Astrocyte (in vitro differentiated cells and primary cell): ENCODE measurements at regions not wholly inside any gene's neighbourhood (a gene's known extent, or its start where the extent isn't known, plus 50 kb on each side); places are given as distances from the start of the nearest gene placed in this dataset.

Source experiments
- DNase-seq: peaks from one replicate; pipeline ENCODE4 v3.0.0-alpha.2; 2010; ENCODE audit warnings: low read depth
- FAIRE-seq: peaks from 2 replicates; lab custom pipeline; 2011; peaks lifted over from hg19 to GRCh38; lab: Jason Lieb, UNC
- H2AFZ ChIP-seq: 2 replicates; pipeline ENCODE4 v1.6.0; 2012; ENCODE audit warnings: low read depth, low read length, inconsistent platforms
- H3K27ac ChIP-seq: 2 replicates; pipeline ENCODE4 v1.5.1; 2011; ENCODE audit warnings: low read depth, low read length, inconsistent platforms
- H3K27me3 ChIP-seq: 2 replicates; pipeline ENCODE4 v1.6.0; 2011; ENCODE audit warnings: low read length, inconsistent platforms; ENCODE audit not compliant: insufficient read depth
- H3K36me3 ChIP-seq: 2 replicates; pipeline ENCODE4 v1.5.1; 2011; ENCODE audit warnings: low read length, inconsistent platforms; ENCODE audit not compliant: insufficient read depth
- H3K4me1 ChIP-seq: 2 replicates; pipeline ENCODE4 v1.5.1; 2011; ENCODE audit warnings: low read length, inconsistent platforms; ENCODE audit not compliant: insufficient read depth
- H3K4me2 ChIP-seq: 2 replicates; pipeline ENCODE4 v1.6.0; 2012; ENCODE audit warnings: low read length, inconsistent platforms
- H3K4me3 ChIP-seq: 2 replicates; pipeline ENCODE4 v1.5.1; 2011; ENCODE audit warnings: low read depth, mild to moderate bottlenecking, low read length, inconsistent platforms; ENCODE audit not compliant: insufficient read depth
- H3K79me2 ChIP-seq: 2 replicates; pipeline ENCODE4 v1.6.0; 2012; ENCODE audit warnings: mild to moderate bottlenecking, low read length, inconsistent platforms; ENCODE audit not compliant: insufficient read depth
- H3K9ac ChIP-seq: 2 replicates; pipeline ENCODE4 v1.6.0; 2012; ENCODE audit warnings: mild to moderate bottlenecking, low read length, inconsistent platforms
- H3K9me3 ChIP-seq: 2 replicates; pipeline ENCODE4 v1.5.1; 2012; ENCODE audit warnings: low read depth, mild to moderate bottlenecking, low read length, inconsistent platforms; ENCODE audit not compliant: insufficient read depth
- H4K20me1 ChIP-seq: 2 replicates; pipeline ENCODE4 v1.6.0; 2012; ENCODE audit warnings: low read length, inconsistent platforms; ENCODE audit not compliant: insufficient read depth
- H3K27ac Mint-ChIP-seq: one replicate; pipeline ENCODE4 v1.8.0; 2021; ENCODE audit warnings: mild to moderate bottlenecking, mixed read lengths; ENCODE audit not compliant: unreplicated experiment
- H3K27me3 Mint-ChIP-seq: one replicate; pipeline ENCODE4 v1.8.0; 2021; ENCODE audit warnings: low read depth, mixed read lengths; ENCODE audit not compliant: unreplicated experiment
- H3K36me3 Mint-ChIP-seq: one replicate; pipeline ENCODE4 v1.8.0; 2021; ENCODE audit warnings: low read depth, mixed read lengths; ENCODE audit not compliant: unreplicated experiment
- H3K4me1 Mint-ChIP-seq: one replicate; pipeline ENCODE4 v1.8.0; 2021; ENCODE audit warnings: low read depth, mixed read lengths; ENCODE audit not compliant: unreplicated experiment
- H3K4me3 Mint-ChIP-seq: one replicate; pipeline ENCODE4 v1.8.0; 2021; ENCODE audit warnings: mild to moderate bottlenecking, moderate library complexity, mixed read lengths; ENCODE audit not compliant: unreplicated experiment
- H3K9me3 Mint-ChIP-seq: one replicate; pipeline ENCODE4 v1.8.0; 2021; ENCODE audit warnings: mild to moderate bottlenecking, mixed read lengths; ENCODE audit not compliant: unreplicated experiment
- EZH2 ChIP-seq: IDR thresholded peaks from 2 replicates; pipeline ENCODE4 v1.6.1; 2012; ENCODE audit warnings: mild to moderate bottlenecking, low read length, inconsistent platforms; ENCODE audit not compliant: insufficient read depth
- TF ChIP-seq, protein P1 (sequence below): IDR thresholded peaks from 2 replicates; pipeline ENCODE4 v1.5.1; 2011; ENCODE audit warnings: low read depth, mild to moderate bottlenecking, inconsistent platforms, low read length, moderate library complexity; ENCODE audit not compliant: insufficient read depth

DNA sequence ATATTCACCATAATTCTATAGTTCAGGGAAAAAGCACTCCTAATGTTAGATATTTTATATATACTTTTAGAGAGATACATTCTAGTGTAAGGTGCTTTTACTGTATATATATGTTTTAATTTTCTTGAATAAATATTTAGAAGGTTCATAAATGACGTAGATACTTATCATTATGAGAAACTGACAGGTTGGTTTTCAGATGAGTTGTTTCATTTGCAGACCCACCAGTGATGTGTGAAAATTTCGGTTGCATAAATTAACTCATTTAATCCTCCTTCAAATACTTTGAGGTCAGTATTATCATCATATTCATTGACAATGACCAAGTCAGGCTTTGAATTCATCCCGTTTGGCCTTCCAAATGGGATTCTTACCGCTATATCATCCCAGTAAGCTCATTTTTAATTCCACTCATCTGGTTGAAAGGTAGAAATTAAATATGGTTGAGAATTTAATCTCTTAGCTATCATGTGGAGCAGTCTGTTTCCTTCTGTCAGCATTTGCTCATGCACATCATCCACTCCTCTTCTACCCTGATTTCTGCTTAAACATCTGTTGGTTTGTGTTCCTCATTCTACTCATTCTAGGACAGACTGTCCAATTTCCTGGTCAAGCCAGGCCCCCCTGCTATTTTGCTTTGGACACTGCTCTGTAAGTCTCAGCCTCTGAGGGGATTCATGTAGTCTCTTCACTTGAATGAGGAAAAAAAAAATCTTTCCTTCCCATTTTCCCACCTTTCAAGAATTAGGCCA, 1156.6 kb downstream of the PLA2G4A start:
- Histone ChIP-seq H3K9me3 (no peaks in the 10 kb centered on the region), H3K27ac (no peak overlapping the region), H3K4me1 (no peaks in the 10 kb centered on the region), H3K79me2 (no peaks in the 10 kb centered on the region), H2AFZ (no peak overlapping the region), H3K4me2 (no peak overlapping the region), H3K36me3 (no peaks in the 10 kb centered on the region), H4K20me1 (no peaks in the 10 kb centered on the region), H3K4me3 (no peak overlapping the region), H3K27me3 (no peaks in the 10 kb centered on the region), H3K9ac (no peak overlapping the region)
- FAIRE-seq (no peak), DNase-seq (no peak)
- no peak overlapping the region for H3K27ac Mint-ChIP-seq
- no peaks in the 10 kb centered on the region for H3K27me3 Mint-ChIP-seq
- no peak for TF ChIP-seq EZH2
- TF ChIP-seq, protein P1, sequence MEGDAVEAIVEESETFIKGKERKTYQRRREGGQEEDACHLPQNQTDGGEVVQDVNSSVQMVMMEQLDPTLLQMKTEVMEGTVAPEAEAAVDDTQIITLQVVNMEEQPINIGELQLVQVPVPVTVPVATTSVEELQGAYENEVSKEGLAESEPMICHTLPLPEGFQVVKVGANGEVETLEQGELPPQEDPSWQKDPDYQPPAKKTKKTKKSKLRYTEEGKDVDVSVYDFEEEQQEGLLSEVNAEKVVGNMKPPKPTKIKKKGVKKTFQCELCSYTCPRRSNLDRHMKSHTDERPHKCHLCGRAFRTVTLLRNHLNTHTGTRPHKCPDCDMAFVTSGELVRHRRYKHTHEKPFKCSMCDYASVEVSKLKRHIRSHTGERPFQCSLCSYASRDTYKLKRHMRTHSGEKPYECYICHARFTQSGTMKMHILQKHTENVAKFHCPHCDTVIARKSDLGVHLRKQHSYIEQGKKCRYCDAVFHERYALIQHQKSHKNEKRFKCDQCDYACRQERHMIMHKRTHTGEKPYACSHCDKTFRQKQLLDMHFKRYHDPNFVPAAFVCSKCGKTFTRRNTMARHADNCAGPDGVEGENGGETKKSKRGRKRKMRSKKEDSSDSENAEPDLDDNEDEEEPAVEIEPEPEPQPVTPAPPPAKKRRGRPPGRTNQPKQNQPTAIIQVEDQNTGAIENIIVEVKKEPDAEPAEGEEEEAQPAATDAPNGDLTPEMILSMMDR, result no peak
- peaks cover 4% of the 10 kb centered on the region for H3K4me1 Mint-ChIP-seq
- H3K36me3 Mint-ChIP-seq, result no peaks in the 10 kb centered on the region
- no peaks in the 10 kb centered on the region for H3K9me3 Mint-ChIP-seq
- no peak overlapping the region for H3K4me3 Mint-ChIP-seq

DNA sequence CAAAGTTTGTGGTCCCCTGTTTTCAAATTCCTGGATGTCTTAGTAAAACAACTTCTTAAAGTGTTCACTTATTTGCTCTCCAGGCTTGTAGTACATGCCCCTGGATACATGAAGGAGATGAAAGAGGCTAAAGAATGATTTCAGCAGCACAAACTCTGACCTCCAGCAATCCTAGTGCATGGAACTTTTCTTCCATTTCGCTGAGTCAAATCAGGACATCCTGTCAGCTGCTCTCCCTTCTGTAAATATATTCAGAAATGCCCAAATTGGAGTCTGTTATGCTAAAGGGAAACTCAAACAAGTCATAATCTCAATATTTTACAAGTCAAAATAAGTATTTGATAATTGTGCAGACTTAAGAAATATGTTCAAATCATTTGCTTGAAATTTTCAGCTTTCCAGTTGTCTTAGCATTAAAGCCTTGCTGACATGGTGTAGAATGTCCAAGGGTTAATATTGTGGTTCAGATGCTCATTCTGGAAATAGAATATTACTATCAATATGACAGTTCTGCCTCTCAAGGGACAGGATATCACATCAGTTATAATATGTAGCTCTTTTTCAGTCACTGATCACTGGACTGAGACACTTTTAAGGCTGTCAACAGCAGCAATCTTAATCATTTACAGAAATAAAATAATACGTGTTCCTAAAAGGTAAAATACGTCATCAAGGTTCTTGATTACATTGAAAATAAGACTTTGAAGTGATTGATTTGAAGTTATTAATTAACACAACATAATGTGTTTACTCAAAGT, 1157.3 kb downstream of the PLA2G4A start:
- Histone ChIP-seq H3K4me1 (no peaks in the 10 kb centered on the region), H3K27ac (no peak overlapping the region), H3K27me3 (no peaks in the 10 kb centered on the region), H3K9ac (no peak overlapping the region), H3K9me3 (no peaks in the 10 kb centered on the region), H3K79me2 (no peaks in the 10 kb centered on the region), H4K20me1 (no peaks in the 10 kb centered on the region), H2AFZ (no peak overlapping the region), H3K4me3 (no peak overlapping the region), H3K36me3 (no peaks in the 10 kb centered on the region), H3K4me2 (no peak overlapping the region)
- TF ChIP-seq EZH2, result no peak
- TF ChIP-seq, protein P1, result no peak
- Mint-ChIP-seq H3K4me1 (peaks cover 4% of the 10 kb centered on the region), H3K36me3 (no peaks in the 10 kb centered on the region), H3K27ac (no peak overlapping the region), H3K4me3 (no peak overlapping the region), H3K27me3 (no peaks in the 10 kb centered on the region), H3K9me3 (no peaks in the 10 kb centered on the region)
- FAIRE-seq, result no peak
- DNase-seq, result no peak
